Neuron (in vitro differentiated cells): ENCODE measurements at regions not wholly inside any gene's neighbourhood (a gene's known extent, or its start where the extent isn't known, plus 50 kb on each side); places are given as distances from the start of the nearest gene placed in this dataset.
A peak's percentile ranks its signal among the peaks of the same experiment; 100 is the strongest.

Experiments
- H2AFZ ChIP-seq: one replicate; pipeline ENCODE4 v1.6.1; 2013; ENCODE audit warnings: low read depth, mild to moderate bottlenecking, inconsistent platforms, low read length, moderate library complexity
- H3K27me3 ChIP-seq: one replicate; pipeline ENCODE4 v1.6.1; 2013; ENCODE audit warnings: low read length; ENCODE audit not compliant: insufficient read depth
- H3K36me3 ChIP-seq: one replicate; pipeline ENCODE4 v1.6.1; 2013; ENCODE audit warnings: low read length; ENCODE audit not compliant: insufficient read depth
- H3K4me1 ChIP-seq: one replicate; pipeline ENCODE4 v1.6.1; 2013; ENCODE audit warnings: low read length; ENCODE audit not compliant: insufficient read depth
- H3K4me3 ChIP-seq: 2 replicates; pipeline ENCODE4 v1.5.1; 2013; ENCODE audit warnings: mild to moderate bottlenecking, low read length, moderate library complexity
- H3K9me3 ChIP-seq: one replicate; pipeline ENCODE4 v1.6.1; 2013; ENCODE audit warnings: low read length

DNA sequence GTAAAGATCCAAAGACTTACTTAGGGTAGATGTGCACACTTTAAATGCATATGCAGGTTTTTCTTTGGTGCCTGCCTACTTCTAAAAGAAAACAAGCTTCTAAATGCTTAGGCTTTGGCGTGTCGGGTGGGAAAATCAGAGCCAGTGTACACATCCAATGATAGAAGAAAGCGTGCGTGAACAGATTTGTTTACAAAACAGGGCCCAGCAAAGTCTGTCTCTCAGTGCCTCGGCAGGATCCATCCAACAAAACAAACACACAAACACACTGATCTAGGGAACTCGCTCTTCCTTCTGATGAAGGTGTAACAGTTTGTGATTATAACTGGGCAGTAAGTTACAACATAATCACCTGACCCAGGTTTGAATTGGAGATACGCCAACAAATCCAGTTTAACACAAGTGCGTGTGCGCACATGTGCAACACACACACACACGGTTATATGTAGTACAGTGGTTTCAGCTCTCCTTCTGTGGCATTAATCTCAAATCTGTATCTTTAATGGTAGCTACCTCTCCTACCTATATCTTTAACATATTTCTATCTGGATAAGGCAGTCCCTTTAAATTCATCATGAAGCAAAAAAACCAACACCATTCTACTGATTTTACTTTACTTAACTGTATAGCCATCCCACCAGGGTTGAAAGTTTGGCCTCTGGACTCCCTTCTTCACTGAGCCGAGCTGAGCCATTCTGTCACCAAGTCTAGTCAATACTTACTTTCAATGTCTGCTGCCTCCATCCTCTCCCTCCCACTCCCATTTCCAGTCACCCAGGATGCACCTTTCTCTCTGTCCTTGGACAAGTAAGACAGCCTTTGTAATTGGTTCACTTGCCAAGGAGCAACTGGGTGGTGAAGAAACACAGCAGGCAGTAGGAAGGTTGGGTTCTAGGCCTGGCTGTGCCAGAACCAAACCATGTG, 184.4 kb upstream of the KLF14 start:
- no peaks in the 10 kb centered on the region for H3K27me3 ChIP-seq
- peaks cover 25% of the 10 kb centered on the region for H3K4me1 ChIP-seq
- H3K4me3 ChIP-seq, result no peak overlapping the region
- H3K36me3 ChIP-seq, result no peaks in the 10 kb centered on the region
- no peaks in the 10 kb centered on the region for H3K9me3 ChIP-seq
- H2AFZ ChIP-seq, result no peak overlapping the region

DNA sequence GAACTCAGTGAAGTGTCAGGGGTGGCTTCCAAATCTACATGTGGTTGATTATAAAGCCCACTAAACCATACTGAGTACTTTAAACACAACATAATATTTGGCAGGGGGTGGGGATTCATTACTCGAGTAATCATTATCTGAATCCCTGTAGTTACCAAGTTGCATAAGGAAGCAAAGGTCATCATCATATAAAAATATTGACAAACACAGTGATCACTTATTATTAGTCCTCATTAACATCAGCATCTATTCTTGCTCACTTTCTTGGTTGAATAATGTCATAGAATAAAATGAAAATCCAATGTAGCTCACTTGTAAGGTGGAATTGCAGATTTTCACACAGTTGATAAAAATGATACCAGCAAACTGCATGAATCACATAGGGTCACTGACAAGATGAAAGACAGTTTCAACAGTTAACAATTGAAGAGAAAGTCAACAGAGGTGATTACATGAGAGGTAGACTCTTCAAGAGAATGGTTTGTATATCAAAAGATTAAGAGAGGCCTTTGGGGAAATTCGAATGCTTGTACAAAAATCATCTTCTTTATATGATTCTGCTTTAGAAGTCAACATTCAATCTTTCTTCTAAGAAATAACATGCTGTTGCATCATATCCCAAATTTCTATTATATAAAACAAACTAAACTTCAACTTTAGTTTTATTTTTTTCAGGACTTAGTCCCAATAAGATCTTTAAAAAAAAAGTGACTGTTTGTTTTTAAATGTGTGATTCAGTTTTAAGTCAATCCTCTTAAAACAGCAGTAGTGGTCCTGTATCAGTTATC, 185.5 kb upstream of the KLF14 start:
- Histone ChIP-seq H3K27me3 (no peaks in the 10 kb centered on the region), H3K4me3 (no peak overlapping the region), H2AFZ (no peak overlapping the region), H3K36me3 (no peaks in the 10 kb centered on the region), H3K9me3 (no peaks in the 10 kb centered on the region), H3K4me1 (peaks cover 22% of the 10 kb centered on the region)

DNA sequence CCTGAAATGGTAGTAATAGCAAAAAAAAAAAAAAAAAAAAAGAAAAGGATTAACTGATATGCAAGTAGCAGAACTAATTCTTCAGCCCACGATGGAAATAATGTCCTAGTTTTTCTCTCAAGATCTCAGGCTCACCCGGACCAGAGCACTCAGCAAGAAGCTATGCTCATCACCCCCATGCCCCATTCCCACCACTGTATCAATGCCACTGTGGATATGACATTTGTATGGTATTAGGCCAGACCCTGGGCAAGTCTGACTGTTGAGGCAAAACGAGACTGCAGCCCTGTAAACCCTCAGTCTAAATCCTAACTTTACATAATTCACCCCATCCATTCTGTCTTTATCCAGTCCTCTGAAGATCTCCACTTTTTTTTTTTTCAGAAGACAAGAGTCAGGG, 186.1 kb upstream of the KLF14 start:
- H3K4me3 ChIP-seq, result no peak overlapping the region
- no peak overlapping the region for H2AFZ ChIP-seq
- H3K4me1 ChIP-seq, result peaks cover 22% of the 10 kb centered on the region
- H3K27me3 ChIP-seq, result no peaks in the 10 kb centered on the region
- H3K9me3 ChIP-seq, result no peaks in the 10 kb centered on the region
- H3K36me3 ChIP-seq, result no peaks in the 10 kb centered on the region

DNA sequence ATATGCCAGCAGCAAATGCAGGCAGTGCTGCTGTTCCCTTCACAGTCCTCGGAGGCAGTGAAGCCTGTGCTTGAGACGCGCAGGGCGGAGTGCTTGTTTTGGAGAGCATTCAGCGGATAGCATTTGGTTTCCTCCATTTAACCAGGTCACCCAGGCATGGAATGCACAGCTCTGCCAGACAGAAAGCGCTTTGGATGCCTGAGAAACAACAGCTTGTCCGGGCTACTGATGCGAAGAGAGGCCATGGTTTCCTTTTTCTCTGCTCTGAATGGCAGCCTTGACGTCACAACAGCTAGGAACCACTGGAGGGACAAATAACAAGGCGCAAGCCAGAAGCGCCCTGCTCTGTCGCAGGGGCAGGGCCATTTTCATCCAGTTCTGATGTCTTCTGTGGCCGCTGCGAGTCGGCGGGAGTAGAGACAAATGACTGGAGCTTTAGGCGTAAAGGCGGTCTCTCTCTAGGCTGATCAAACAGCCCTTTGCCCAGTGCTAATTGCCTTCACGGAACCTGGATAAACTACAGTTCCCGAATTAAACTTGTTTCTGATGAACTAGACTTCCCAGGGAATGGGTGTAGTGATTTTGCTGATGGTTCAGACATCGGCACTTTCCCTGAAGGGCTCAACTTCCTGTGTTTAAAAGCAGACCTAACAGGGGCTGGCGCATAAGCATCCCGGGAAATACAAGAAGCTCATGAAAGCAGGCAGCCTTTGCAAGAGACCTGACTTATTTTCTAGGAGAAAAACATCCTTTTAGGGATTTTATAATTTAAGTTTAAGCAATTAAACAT, 187.6 kb upstream of the KLF14 start:
- Histone ChIP-seq H3K36me3 (no peaks in the 10 kb centered on the region), H2AFZ (no peak overlapping the region), H3K4me1 (peaks cover 19% of the 10 kb centered on the region), H3K4me3 (peak overlapping the region; percentile 34), H3K27me3 (no peaks in the 10 kb centered on the region), H3K9me3 (no peaks in the 10 kb centered on the region)

DNA sequence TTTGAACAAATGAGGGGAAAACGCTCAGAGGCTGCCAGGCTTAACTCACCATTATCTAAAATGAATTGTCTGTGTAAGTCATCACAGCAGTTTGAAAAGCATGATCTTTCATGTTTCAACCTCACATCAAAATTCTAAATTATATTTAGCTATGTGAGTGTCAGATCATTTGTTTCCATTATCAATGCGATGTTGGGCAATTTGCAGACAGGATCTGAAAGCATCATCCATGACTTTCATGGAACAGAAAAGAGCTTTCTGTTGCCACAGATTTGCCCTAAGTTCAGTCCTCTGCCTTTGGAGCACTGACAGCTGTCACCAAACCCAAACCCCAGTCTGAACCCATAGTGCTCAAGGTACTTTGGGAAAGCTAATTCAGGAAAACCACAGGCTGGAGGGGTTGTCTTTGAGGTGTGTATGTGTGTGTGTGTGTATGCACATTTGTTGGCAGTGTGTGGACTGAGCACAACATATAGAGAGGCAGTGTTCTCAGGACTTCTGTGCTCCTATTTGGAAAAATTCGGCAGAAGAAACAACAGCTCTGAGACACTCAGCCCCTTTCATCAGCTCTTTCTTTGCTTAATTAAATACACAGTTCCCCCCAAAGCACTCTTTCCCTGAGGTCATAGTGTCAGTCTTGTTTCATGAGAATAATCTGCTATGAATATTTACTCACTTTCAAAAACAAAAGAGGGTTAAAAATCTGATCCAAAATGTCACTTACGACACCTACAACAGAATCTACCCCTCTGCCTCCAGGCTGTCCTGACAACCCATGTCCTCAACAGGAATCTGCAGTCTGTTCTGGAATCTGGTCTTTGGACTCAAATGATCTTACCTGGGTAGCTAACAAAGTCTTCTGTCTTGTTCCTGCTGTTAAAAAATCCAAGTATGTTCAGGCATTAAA, 188.5 kb upstream of the KLF14 start:
- Histone ChIP-seq H3K27me3 (no peaks in the 10 kb centered on the region), H3K9me3 (no peaks in the 10 kb centered on the region), H3K36me3 (no peaks in the 10 kb centered on the region), H3K4me1 (peaks cover 22% of the 10 kb centered on the region), H2AFZ (no peak overlapping the region), H3K4me3 (peak overlapping the region; percentile 34)

DNA sequence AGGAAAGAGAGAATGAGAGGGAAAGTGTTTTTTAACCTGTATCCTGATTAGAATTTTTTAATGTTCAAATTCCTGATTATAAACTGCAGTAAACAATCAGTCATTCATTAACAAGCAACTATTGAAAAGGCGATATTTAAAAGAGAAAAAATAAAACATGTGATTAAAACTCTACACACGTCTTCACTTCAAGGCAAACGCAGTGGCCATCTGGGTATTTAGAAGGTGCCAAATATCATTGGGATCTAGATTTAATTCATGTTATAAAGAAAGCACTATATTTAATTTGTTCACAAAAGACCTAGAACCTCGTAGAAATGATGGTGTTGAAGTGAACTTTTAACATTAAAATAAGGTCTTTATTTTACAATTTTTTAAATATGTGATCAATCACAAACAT, 189.4 kb upstream of the KLF14 start:
- Histone ChIP-seq H3K9me3 (no peaks in the 10 kb centered on the region), H3K36me3 (no peaks in the 10 kb centered on the region), H3K4me1 (peaks cover 25% of the 10 kb centered on the region), H3K27me3 (no peaks in the 10 kb centered on the region), H2AFZ (no peak overlapping the region), H3K4me3 (no peak overlapping the region)

DNA sequence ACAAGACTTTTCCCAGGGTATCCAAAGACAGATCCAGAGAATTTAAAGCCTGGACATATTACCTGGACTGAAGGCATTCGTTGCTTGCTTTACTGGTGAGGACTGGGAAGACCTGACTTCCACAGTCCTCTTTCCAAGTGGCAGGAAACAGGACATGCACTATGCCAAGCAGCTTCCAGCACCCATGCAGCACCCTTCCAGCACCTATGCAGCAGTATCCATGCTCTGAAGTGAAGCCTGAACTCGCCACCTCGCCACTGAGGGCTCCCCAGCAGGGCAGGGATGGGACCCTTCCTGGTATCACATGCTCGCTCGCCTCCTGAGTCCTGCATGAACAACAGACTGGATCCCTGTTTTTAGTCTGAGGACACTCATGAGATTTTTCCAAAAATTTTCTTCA, 189.9 kb upstream of the KLF14 start:
- peaks cover 25% of the 10 kb centered on the region for H3K4me1 ChIP-seq
- no peak overlapping the region for H2AFZ ChIP-seq
- H3K36me3 ChIP-seq, result no peaks in the 10 kb centered on the region
- no peaks in the 10 kb centered on the region for H3K27me3 ChIP-seq
- H3K4me3 ChIP-seq, result no peak overlapping the region
- H3K9me3 ChIP-seq, result no peaks in the 10 kb centered on the region

DNA sequence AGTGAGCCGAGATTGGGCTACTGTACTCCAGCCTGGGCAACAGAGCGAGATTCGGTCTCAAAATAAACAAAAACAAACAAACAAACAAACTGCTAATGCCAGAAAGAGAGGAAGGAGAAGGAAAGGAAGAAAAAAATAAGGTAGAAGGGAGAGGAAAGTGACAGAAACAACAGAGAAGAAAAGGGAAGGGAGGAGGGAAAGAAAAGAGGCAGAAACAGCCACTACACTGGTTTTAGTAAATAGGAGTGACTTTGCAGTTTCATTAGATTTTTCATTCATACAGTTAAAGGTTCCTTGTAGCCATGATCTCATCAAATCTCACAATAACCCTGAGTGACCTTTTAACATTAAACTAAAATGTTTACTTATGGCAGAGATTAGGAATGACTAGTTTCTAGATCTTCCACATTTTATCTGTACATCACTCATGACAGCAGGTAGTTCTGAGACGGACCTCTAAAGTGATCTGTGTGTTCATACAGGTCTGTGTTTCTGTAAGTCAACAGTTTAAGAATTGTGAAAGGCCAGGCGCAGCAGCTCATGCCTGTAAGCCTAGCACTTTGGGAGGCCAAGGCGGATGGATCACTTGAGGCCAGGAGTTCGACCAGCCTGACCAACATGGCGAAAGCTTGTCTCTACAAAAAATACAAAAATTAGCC, 191.3 kb upstream of the KLF14 start:
- no peak overlapping the region for H2AFZ ChIP-seq
- H3K9me3 ChIP-seq, result no peaks in the 10 kb centered on the region
- H3K27me3 ChIP-seq, result no peaks in the 10 kb centered on the region
- no peak overlapping the region for H3K4me3 ChIP-seq
- peaks cover 25% of the 10 kb centered on the region for H3K4me1 ChIP-seq
- H3K36me3 ChIP-seq, result no peaks in the 10 kb centered on the region

DNA sequence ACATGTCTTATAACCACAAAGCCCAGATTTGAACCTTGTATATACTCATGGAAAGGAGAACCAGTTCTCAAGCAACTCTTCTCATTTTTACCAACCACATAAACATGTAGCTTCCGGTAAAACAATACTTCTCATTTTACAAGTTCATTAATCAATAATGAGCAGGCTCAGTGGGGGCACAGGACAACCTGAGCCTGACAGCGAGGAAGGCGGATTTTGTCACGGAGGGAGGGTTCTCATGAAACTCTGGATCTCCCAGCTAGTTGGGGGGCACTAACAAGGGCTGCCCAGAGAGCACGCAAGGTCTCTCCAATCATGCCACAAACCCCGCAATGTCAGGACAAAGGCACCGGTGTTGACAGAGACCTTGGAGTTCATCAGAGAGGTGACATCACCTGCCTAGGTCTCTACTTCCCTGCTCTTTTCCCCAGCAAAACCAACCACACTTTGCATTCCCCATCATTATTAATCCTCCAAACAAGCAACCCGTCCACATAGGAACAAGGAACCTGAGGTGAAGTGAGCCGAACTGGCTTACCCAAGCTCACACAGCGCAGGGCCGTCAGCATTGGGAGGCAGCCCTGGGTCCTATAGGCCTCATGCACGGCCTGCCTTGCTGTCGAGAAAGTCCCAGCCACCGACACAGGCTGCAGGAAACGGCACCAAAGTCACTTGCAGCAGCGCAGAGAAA, 192.1 kb upstream of the KLF14 start:
- Histone ChIP-seq H3K36me3 (no peaks in the 10 kb centered on the region), H3K4me3 (no peak overlapping the region), H3K27me3 (no peaks in the 10 kb centered on the region), H3K4me1 (peaks cover 20% of the 10 kb centered on the region), H3K9me3 (no peaks in the 10 kb centered on the region), H2AFZ (no peak overlapping the region)

DNA sequence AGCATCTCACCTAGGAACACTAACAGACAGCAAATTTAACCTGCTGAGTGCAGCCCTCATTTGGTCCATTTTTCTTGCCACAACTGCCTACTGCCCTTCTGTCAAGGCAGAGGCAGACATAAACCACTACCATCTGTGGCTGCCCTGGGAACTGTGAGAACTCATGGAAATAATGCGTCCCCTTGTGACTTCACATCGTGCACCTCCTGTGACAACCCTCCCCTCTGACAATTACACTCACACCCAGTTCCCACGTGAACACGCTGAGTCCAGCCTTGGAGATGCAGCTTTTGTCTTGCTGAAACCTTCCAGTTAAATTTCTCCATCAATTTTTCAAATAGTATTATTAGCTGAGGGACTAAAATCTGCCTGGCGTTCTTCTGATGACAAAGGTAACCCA, 193.1 kb upstream of the KLF14 start:
- H2AFZ ChIP-seq, result no peak overlapping the region
- no peaks in the 10 kb centered on the region for H3K36me3 ChIP-seq
- peaks cover 14% of the 10 kb centered on the region for H3K4me1 ChIP-seq
- no peaks in the 10 kb centered on the region for H3K9me3 ChIP-seq
- no peak overlapping the region for H3K4me3 ChIP-seq
- no peaks in the 10 kb centered on the region for H3K27me3 ChIP-seq

DNA sequence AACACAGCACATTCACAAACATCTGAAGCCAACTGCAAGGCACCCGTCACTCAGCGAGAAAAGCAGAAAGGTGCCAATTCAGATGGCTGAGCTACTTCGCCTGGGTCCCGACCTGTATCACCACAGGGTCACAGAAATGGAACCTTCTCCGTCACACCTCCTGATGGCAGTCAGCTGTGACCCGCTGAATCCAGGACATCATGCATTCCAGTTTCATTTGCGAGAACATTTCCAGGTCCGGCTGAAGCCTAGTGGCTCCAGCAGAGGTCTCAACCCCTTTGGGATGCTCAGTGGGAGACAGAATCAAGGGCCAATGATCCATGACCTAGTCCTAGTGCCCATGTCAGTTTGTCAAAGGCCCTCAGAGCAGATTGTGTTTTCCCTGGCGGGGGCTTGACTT, 193.6 kb upstream of the KLF14 start:
- Histone ChIP-seq H3K4me1 (peaks cover 9% of the 10 kb centered on the region), H3K4me3 (no peak overlapping the region), H3K27me3 (no peaks in the 10 kb centered on the region), H3K9me3 (no peaks in the 10 kb centered on the region), H3K36me3 (no peaks in the 10 kb centered on the region), H2AFZ (no peak overlapping the region)
